ENCODE measurements at regions not wholly inside any gene's neighbourhood (a gene's known extent, or its start where the extent isn't known, plus 50 kb on each side); places are given as distances from the start of the nearest gene placed in this dataset.

DNA sequence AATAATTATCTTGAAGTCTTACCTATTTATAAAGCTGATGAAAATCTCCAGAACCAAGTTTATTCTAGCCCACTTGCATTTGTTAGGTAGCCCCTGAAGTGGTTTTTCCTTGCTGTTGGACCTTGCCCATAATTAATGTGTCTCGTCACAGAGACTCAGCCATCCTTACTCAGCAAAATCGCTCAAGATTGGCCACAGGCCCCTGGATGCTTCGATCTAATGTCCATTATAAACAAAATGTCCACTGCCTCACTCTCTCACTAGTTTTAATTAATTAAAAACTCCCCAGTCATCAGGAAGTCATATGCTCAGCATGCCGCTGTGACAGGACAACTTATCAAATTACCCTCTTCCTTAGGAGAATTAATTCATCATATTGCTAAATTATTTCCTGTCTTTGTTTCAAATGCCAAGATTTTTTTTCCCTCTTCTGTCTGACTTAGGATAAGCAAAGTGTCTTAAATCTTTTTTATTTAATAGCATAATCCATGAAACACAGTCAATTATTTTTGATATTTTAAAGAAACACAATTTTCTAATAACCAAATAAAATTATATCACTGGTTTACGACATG, 126.8 kb upstream of the PCLO start:
- TF ChIP-seq, protein P1, sequence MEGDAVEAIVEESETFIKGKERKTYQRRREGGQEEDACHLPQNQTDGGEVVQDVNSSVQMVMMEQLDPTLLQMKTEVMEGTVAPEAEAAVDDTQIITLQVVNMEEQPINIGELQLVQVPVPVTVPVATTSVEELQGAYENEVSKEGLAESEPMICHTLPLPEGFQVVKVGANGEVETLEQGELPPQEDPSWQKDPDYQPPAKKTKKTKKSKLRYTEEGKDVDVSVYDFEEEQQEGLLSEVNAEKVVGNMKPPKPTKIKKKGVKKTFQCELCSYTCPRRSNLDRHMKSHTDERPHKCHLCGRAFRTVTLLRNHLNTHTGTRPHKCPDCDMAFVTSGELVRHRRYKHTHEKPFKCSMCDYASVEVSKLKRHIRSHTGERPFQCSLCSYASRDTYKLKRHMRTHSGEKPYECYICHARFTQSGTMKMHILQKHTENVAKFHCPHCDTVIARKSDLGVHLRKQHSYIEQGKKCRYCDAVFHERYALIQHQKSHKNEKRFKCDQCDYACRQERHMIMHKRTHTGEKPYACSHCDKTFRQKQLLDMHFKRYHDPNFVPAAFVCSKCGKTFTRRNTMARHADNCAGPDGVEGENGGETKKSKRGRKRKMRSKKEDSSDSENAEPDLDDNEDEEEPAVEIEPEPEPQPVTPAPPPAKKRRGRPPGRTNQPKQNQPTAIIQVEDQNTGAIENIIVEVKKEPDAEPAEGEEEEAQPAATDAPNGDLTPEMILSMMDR (conservative IDR thresholded peaks at IDR 0.05; ENCODE audit: low read length) = no peak
- no peak for TF ChIP-seq EZH2phosphoT487 (IDR thresholded peaks at IDR 0.05; ENCODE audit: borderline replicate concordance)
